ENCODE measurements at regions not wholly inside any gene's neighbourhood (a gene's known extent, or its start where the extent isn't known, plus 50 kb on each side); places are given as distances from the start of the nearest gene placed in this dataset.

- no peak for TF ChIP-seq POLR2A (IDR thresholded peaks at IDR 0.05)
- no peak for TF ChIP-seq EP300 (IDR thresholded peaks at IDR 0.05)
- TF ChIP-seq, protein P1, sequence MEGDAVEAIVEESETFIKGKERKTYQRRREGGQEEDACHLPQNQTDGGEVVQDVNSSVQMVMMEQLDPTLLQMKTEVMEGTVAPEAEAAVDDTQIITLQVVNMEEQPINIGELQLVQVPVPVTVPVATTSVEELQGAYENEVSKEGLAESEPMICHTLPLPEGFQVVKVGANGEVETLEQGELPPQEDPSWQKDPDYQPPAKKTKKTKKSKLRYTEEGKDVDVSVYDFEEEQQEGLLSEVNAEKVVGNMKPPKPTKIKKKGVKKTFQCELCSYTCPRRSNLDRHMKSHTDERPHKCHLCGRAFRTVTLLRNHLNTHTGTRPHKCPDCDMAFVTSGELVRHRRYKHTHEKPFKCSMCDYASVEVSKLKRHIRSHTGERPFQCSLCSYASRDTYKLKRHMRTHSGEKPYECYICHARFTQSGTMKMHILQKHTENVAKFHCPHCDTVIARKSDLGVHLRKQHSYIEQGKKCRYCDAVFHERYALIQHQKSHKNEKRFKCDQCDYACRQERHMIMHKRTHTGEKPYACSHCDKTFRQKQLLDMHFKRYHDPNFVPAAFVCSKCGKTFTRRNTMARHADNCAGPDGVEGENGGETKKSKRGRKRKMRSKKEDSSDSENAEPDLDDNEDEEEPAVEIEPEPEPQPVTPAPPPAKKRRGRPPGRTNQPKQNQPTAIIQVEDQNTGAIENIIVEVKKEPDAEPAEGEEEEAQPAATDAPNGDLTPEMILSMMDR (IDR thresholded peaks at IDR 0.05): no peak
- Histone ChIP-seq H3K4me3 (no peak overlapping the region), H3K9me3 (no peaks in the 10 kb centered on the region)
Observed at GRCh38 chr5:110323832-110324231, 402.6 kb downstream of the TMEM232 start.

DNA sequence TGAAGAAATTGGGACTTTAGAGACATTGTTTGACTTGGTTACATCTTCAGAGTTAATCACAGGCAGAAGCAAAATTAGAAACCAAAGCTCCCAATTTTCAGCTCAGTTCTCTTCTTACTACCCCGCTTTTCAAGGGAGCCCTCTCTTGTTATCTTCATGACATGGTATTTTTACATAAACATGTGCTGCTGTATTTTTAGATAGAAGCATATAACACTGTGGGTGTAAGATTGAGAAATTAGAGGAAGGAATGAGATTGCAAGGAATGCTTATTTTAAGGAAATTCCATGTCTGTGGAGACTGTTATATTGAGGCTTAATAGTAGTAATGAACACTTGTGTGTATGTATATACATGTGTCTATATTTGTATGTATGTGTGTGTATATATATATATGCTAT lies 401.6 kb downstream of the TMEM232 start:
- DNase-seq (ENCODE audit: low spot score in 2 of 2): no peak
- TF ChIP-seq, protein P1 (IDR thresholded peaks at IDR 0.05): no peak
- TF ChIP-seq EP300 (IDR thresholded peaks at IDR 0.05) (no peak), POLR2A (IDR thresholded peaks at IDR 0.05) (no peak)

More at GRCh38 chr5:110323832-110324231, 402.6 kb downstream of the TMEM232 start:
- Histone ChIP-seq H3K27ac (no peak overlapping the region), H3K36me3 (no peaks in the 10 kb centered on the region), H3K27me3 (no peaks in the 10 kb centered on the region), H3K4me1 (no peaks in the 10 kb centered on the region)
- no peak for DNase-seq (ENCODE audit: low spot score in 2 of 2)

DNA sequence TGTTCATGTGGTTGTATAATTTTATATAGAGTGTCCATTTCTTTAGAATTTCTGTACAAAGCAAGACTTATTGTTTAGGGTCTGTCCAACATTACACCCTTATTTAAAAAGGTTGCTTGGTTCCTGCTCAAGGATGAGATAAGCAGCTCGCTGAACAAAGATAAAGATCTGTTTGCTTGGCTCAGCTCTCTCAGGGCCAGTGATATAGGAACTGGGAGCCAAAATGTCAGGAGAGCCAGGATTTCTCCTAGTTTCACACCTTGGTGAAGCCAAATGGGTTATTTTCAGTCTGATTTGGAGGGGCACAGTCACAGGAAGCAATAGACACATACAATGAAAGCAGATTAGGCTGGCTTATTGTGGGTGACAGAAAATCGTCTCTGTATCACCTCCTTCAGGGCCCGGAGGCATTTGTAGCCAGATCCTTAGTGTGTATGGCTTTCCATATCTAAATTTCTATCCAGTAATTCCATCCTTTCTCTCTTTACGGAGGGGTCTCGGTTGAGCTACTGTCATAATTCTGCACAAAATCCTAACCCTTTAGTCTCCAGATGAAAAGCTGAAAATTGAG lies 396.4 kb downstream of the TMEM232 start:
- H3K27me3 ChIP-seq: no peaks in the 10 kb centered on the region
- TF ChIP-seq, protein P1 (IDR thresholded peaks at IDR 0.05): no peak
- TF ChIP-seq POLR2A (IDR thresholded peaks at IDR 0.05) (no peak), EP300 (IDR thresholded peaks at IDR 0.05) (no peak)
- WGBS, 2 donors: 65 to 67% methylated on average over 5 of the region's 5 CpGs

More for the DNA sequence above, 401.6 kb downstream of the TMEM232 start:
- Histone ChIP-seq H3K4me3 (no peak overlapping the region), H3K9me3 (no peaks in the 10 kb centered on the region), H3K27ac (no peak overlapping the region), H3K27me3 (no peaks in the 10 kb centered on the region), H3K4me1 (no peaks in the 10 kb centered on the region), H3K36me3 (no peaks in the 10 kb centered on the region)
- WGBS, 2 donors: 88 to 89% methylated on average over 1 of the region's 1 CpG

GRCh38 chr5:110333384-110333783 lies 393.1 kb downstream of the TMEM232 start:
- no peaks in the 10 kb centered on the region for H3K9me3 ChIP-seq
- no peak overlapping the region for H3K27ac ChIP-seq
- TF ChIP-seq, protein P1 (IDR thresholded peaks at IDR 0.05): no peak
- TF ChIP-seq EP300 (IDR thresholded peaks at IDR 0.05): no peak
- no peak for TF ChIP-seq POLR2A (IDR thresholded peaks at IDR 0.05)
- no peak for DNase-seq (ENCODE audit: low spot score in 2 of 2)
- H3K36me3 ChIP-seq: no peaks in the 10 kb centered on the region
- no peaks in the 10 kb centered on the region for H3K27me3 ChIP-seq
- no peak overlapping the region for H3K4me3 ChIP-seq
- no peaks in the 10 kb centered on the region for H3K4me1 ChIP-seq
- WGBS, 2 donors: 53 to 63% methylated on average over 4 of the region's 4 CpGs

More for the DNA sequence above, 396.4 kb downstream of the TMEM232 start:
- H3K4me1 ChIP-seq: no peaks in the 10 kb centered on the region
- DNase-seq (ENCODE audit: low spot score in 2 of 2): no peak
- H3K4me3 ChIP-seq: no peak overlapping the region
- H3K36me3 ChIP-seq: no peaks in the 10 kb centered on the region
- no peak overlapping the region for H3K27ac ChIP-seq
- H3K9me3 ChIP-seq: no peaks in the 10 kb centered on the region

- no peak for DNase-seq (ENCODE audit: low spot score in 2 of 2)
- Histone ChIP-seq H3K4me1 (peaks cover 0 to 5% (median 0%) of the 10 kb centered on the region in 4 donors), H3K9me3 (no peaks in the 10 kb centered on the region), H3K36me3 (no peaks in the 10 kb centered on the region), H3K27ac (no peak overlapping the region), H3K4me3 (no peak overlapping the region), H3K27me3 (no peaks in the 10 kb centered on the region)
- TF ChIP-seq POLR2A (IDR thresholded peaks at IDR 0.05) (no peak), EP300 (IDR thresholded peaks at IDR 0.05) (no peak)
- TF ChIP-seq, protein P1 (IDR thresholded peaks at IDR 0.05): no peak
- 30 to 51% methylated on average over 4 of the region's 4 CpGs for WGBS, 2 donors
Observed at GRCh38 chr5:110335361-110336066, 391.0 kb downstream of the TMEM232 start.
